Activated naive CD8-positive, alpha-beta T cell treated with anti-CD3 and anti-CD28 coated beads for 36 hours (primary cell): ENCODE measurements at regions not wholly inside any gene's neighbourhood (a gene's known extent, or its start where the extent isn't known, plus 50 kb on each side); places are given as distances from the start of the nearest gene placed in this dataset.

ENCODE experiments used
- DNase-seq: peaks from one replicate; pipeline ENCODE4 v3.0.0; 2021
- H3K27ac Mint-ChIP-seq: one replicate; pipeline ENCODE4 v1.8.0; 2022; ENCODE audit warnings: mild to moderate bottlenecking, moderate library complexity, mixed read lengths
- H3K27me3 Mint-ChIP-seq: one replicate; pipeline ENCODE4 v1.8.0; 2022; ENCODE audit warnings: mild to moderate bottlenecking, mixed read lengths
- H3K36me3 Mint-ChIP-seq: one replicate; pipeline ENCODE4 v1.8.0; 2021; ENCODE audit warnings: mild to moderate bottlenecking, mixed read lengths
- H3K4me1 Mint-ChIP-seq: one replicate; pipeline ENCODE4 v1.8.0; 2021; ENCODE audit warnings: mixed read lengths
- H3K4me3 Mint-ChIP-seq: one replicate; pipeline ENCODE4 v1.8.0; 2022; ENCODE audit warnings: mild to moderate bottlenecking, moderate library complexity, mixed read lengths
- H3K9me3 Mint-ChIP-seq: one replicate; pipeline ENCODE4 v1.8.0; 2022; ENCODE audit warnings: mixed read lengths

DNA sequence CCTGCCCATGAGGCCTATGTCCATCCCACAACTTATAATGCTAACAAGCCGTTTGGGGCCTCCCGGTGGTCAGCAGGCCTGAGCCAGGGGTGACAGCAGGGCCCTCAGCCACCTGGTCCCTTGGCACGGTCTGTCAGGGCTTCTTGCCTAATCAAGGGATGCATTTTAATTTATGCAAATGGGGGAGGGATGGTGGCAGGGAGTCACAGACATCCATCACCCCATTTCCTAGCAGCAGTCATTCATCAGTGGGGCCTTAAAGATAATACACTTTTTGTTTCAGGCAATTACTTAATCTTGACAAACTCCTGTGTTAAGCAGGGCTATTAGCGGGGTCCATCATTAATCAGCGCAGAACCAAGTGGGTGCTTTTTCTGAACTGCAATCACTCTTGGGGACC lies 174.5 kb downstream of the GLI2 start:
- Mint-ChIP-seq H3K4me3 (no peak overlapping the region), H3K36me3 (no peaks in the 10 kb centered on the region), H3K27ac (no peak overlapping the region), H3K9me3 (no peaks in the 10 kb centered on the region), H3K4me1 (no peaks in the 10 kb centered on the region), H3K27me3 (no peaks in the 10 kb centered on the region)
- no peak for DNase-seq

DNA sequence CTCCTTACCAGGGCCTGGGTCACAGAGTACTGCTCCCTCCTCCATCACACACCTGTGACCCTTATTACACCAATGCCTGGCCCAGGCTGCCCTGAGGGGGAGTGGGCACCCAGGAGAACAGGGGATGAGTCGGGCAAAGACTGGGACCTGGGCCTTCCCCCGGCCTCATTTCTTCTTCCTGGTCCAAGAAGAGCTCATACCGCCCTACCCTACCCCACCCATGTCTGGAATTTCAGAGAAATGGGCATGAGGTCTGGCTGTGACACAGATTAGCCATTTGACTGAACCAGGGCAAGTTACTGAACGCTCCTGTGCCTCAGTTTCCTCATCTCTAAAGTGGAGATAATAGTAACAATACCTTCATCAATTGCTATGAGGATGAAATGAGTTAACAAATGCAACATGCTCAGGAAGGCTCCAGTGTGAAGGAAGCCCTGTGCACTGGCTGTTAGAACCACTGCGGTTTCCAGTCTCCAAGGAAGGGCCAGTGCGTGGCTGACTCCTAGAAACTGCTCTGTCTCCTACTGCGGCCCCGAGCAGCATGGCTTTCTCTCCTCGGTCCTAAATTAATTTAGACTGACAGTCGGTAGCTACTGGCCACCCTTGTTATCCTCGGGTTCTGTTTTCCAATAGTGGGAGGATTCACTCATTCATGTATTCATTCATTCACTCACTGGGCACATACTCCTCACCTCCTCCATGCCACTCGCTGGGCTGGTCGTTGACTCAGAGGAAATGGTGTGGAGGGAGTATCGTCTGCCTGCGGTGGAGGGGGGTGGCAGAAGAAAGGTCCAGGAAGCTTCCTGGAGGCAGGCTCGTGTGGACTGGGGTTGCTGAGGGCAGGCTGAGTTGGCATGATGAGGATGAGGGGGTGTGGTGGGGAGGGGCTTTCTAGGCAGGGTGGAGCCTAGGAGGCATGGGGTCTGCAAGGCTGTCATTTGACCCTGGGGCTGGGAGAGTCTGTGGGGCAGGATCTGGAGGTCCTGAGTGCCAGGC lies 175.6 kb downstream of the GLI2 start:
- Mint-ChIP-seq H3K4me3 (no peak overlapping the region), H3K27ac (no peak overlapping the region), H3K9me3 (no peaks in the 10 kb centered on the region), H3K27me3 (no peaks in the 10 kb centered on the region), H3K4me1 (no peaks in the 10 kb centered on the region), H3K36me3 (no peaks in the 10 kb centered on the region)
- DNase-seq: no peak

DNA sequence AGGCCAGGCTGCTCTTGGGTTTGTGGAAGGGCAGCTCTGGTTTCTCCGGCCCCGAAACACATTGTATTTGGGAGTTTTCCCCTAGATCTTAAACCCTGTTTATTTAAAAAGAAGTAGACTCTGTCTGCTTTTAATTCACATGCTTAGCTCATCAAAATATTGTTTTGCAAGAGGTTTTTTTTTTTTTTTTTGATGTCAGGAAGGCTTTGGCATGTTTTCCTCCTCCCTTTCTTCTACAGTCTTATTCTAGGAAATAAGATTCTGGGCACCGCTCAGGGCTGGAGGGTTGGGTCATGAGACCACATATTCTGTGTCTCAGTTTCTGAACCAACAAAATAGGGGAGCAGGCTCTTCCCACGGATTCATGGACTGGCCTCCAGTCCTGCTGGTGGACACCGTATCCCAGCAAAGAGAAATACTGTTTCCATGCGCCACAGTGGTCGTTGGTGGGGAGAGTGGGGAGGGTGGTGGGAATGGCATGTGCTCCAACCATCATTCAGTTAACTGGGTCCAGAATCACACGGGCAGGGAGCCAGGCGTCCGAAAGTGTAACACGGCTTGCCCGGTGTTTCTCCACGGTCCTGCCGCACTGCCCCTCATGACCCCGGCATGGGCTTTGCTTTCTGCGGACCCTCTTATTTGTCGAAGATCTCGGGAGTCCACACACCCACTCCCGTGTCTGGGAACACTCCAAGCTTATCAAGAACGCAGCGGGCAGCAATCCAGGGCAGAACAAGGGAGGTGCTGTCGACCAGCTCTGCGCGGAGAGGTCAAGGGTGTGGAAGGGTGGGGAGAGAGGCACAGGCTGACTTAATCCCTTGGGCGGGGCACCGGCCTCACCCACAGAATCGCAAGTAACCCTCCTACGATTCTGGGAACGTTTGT lies 176.7 kb downstream of the GLI2 start:
- no peak for DNase-seq
- no peak overlapping the region for H3K4me3 Mint-ChIP-seq
- no peak overlapping the region for H3K27ac Mint-ChIP-seq
- no peaks in the 10 kb centered on the region for H3K27me3 Mint-ChIP-seq
- no peaks in the 10 kb centered on the region for H3K9me3 Mint-ChIP-seq
- no peaks in the 10 kb centered on the region for H3K36me3 Mint-ChIP-seq
- H3K4me1 Mint-ChIP-seq: no peaks in the 10 kb centered on the region

DNA sequence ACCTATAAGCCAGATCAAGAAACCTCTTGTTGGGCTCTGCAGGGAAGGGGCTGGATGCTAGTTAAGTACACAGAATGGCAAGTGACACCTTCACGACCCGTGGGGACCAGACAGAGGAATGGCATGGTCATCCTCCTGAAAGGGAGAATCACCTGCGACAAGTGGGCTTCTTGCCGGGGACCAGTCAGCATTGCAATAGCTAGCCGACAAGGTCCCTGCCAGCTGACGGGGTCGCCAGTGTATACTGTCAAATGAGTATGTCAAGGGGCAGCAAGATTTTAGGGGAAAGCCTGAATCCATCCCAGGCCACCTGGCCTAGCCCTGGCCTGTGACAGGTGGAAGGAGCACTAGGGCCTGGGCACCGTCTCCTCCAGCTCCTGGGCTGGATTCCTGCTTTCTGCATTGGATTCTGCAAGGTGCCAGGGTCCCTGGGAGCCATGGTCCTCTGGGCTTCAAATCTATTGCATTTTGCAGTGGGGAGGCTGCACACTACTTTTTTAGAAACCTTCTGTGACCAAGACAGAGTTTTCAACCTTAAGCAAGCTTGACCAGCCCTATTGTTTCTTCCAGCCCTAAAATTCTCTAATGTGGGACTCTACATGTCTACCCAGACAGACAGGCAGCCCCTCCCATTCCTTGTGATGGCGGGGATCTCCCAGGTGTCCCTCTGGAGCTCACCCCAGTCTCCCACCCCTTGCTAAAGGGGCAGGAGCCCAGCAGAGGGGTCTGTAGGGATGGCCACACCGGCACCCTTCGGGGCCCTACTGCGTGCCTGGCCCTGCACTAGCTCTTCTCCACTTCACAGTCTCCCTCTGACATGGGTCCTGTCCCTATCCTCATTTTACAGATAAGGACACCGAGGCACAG lies 178.5 kb downstream of the GLI2 start:
- no peaks in the 10 kb centered on the region for H3K9me3 Mint-ChIP-seq
- no peaks in the 10 kb centered on the region for H3K36me3 Mint-ChIP-seq
- H3K27me3 Mint-ChIP-seq: no peaks in the 10 kb centered on the region
- no peaks in the 10 kb centered on the region for H3K4me1 Mint-ChIP-seq
- no peak overlapping the region for H3K27ac Mint-ChIP-seq
- DNase-seq: no peak
- H3K4me3 Mint-ChIP-seq: no peak overlapping the region

DNA sequence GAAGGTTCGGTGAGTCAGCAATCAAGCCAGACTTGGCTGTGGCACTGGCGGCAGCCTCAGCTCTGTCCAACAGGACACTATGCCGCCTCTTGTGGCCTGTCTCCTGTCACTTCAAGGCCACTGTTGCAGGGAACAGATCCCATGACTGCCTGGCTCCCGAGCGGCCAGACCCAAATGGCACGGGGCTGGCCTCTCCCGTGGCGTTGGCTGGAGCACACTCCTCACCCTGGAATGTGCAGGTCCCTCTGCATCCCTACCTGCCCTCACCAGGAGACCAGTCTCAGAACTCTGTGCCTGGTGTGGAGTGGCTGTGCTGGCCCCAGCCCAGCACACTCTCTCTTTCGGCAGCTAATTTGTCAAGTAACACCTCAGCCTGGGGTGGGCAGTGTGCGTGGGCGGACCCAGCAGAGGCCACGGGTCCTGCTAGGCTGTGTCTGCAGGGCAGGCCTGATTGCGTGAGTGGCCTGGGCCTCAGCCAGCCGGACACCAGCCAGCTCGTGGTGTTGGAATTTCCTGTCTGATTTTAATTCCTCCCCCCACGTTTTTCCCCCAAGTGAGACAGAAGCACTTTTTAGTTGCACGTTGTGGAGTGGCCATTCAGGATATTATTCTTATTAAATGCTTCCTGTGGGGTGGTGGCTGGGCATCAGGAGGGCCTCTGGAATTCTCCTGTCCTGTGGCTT lies 179.3 kb downstream of the GLI2 start:
- Mint-ChIP-seq H3K27ac (no peak overlapping the region), H3K9me3 (no peaks in the 10 kb centered on the region), H3K36me3 (no peaks in the 10 kb centered on the region), H3K27me3 (no peaks in the 10 kb centered on the region), H3K4me3 (no peak overlapping the region), H3K4me1 (no peaks in the 10 kb centered on the region)
- DNase-seq: no peak

DNA sequence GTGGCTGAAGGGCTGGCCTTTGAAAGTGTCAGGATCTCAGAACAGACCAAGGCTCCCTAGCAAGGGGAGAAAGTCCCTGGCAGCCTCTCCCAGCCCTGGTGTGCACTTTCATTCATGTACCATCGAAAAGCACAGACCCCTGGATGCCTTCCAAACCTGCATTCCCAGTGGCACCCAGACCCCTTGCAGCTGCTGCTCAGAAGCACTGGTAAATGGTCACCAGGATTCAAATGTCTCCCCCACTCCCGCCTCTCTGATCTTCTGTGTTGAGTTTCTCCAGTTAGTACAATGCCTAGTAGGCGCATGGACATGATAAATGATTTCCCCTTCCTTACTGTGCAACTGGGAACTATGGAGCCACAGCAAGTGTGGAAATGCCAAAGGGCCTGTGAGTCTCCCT lies 180.0 kb downstream of the GLI2 start:
- Mint-ChIP-seq H3K4me3 (no peak overlapping the region), H3K27me3 (no peaks in the 10 kb centered on the region), H3K27ac (no peak overlapping the region), H3K4me1 (no peaks in the 10 kb centered on the region), H3K9me3 (no peaks in the 10 kb centered on the region), H3K36me3 (no peaks in the 10 kb centered on the region)
- no peak for DNase-seq

DNA sequence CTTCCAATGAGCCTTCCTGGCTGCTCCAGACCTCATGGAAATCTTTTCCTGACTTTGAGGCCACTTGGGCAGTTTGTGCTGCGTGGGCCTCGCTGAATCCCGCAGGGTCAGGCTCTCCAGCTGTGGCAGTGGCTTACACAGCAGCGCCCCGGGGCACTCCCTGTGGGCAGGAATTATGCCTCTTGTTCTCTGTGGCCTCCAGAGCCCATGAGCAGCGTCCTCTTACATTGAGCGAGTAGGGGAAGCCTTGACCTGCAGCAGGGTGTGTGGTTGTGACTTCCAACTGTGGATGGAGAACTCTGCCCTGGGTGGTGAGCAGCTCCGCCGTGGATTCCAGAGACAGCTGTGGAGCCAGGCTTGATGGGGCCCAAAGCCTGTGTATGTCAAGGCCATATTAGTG lies 180.8 kb downstream of the GLI2 start:
- no peaks in the 10 kb centered on the region for H3K4me1 Mint-ChIP-seq
- no peak overlapping the region for H3K27ac Mint-ChIP-seq
- H3K27me3 Mint-ChIP-seq: no peaks in the 10 kb centered on the region
- H3K9me3 Mint-ChIP-seq: no peaks in the 10 kb centered on the region
- no peaks in the 10 kb centered on the region for H3K36me3 Mint-ChIP-seq
- no peak for DNase-seq
- no peak overlapping the region for H3K4me3 Mint-ChIP-seq

DNA sequence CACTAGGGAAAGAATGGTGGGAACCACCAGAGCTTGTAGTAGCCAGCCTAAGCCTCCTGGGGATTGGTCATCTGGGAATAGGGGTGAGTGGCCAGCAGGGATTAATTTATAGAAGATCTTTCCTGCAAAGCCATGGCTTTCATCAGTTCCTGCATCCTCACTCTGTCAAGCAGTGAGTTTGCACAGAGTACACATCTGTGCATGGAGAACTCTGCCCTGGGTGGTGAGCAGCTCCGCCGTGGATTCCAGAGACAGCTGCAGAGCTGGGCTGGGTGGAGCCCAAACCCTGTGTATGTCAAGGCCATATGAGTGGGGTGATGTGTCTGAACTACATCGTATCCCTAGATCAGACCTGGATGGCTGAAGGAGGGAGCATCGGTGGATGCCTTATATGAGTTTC lies 182.2 kb downstream of the GLI2 start:
- no peak for DNase-seq
- Mint-ChIP-seq H3K4me3 (no peak overlapping the region), H3K4me1 (no peaks in the 10 kb centered on the region), H3K27me3 (no peaks in the 10 kb centered on the region), H3K36me3 (no peaks in the 10 kb centered on the region), H3K27ac (no peak overlapping the region), H3K9me3 (no peaks in the 10 kb centered on the region)

DNA sequence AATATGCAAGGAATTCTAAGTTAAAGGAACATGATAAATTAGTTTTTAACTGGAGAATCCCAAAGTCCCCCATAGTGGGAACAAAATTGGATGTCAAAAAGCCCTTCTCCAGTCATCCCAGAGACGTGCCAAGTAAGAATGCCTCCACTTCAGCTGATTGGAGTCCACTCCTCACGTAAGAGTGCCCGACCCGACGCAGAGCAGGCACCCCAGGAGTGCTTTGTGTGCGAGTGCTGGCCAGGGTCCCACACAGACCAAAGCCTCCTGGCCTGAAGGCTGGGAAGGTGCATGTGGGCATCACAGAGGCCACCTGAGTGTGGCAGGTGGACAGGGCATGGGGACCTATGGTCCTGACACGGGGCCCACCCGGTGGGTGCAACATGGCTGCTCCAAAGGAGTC lies 183.5 kb downstream of the GLI2 start:
- DNase-seq: no peak
- no peak overlapping the region for H3K27ac Mint-ChIP-seq
- H3K9me3 Mint-ChIP-seq: no peaks in the 10 kb centered on the region
- no peak overlapping the region for H3K4me3 Mint-ChIP-seq
- H3K36me3 Mint-ChIP-seq: no peaks in the 10 kb centered on the region
- H3K27me3 Mint-ChIP-seq: no peaks in the 10 kb centered on the region
- H3K4me1 Mint-ChIP-seq: no peaks in the 10 kb centered on the region

DNA sequence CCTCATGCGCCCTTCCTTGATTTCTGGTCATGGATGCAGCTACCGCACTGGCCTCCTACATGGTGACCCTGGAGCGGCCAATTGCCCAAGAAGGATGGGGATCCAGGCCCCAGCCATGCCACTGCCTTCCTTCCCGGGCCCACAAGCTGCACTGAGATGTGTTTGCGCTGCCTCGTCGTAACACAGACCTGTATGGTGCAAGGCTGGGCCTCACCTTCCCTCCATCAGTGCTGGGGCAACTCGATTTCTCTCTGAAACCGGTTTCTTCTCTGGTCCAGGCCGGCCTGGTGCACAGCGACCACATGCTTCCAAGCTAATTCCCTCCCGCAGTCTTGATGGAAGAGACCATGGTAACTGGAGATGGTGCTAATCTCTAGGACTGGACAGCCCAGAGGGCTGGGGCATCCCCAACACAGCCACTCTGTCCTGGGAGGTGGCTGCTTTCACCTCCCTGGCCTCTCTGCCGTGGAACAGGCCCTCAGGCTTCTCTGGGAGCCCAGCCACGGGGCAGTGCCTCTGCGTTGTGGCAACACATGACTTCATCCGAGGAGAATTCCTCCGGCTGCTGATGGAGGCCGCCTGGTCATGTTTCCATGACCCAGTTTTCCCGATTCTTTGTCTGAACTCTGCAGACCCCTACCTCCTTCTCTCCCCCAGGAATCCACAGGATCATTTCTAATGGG lies 184.2 kb downstream of the GLI2 start:
- H3K27me3 Mint-ChIP-seq: no peaks in the 10 kb centered on the region
- DNase-seq: no peak
- no peak overlapping the region for H3K4me3 Mint-ChIP-seq
- no peaks in the 10 kb centered on the region for H3K4me1 Mint-ChIP-seq
- H3K36me3 Mint-ChIP-seq: no peaks in the 10 kb centered on the region
- H3K27ac Mint-ChIP-seq: no peak overlapping the region
- H3K9me3 Mint-ChIP-seq: no peaks in the 10 kb centered on the region

DNA sequence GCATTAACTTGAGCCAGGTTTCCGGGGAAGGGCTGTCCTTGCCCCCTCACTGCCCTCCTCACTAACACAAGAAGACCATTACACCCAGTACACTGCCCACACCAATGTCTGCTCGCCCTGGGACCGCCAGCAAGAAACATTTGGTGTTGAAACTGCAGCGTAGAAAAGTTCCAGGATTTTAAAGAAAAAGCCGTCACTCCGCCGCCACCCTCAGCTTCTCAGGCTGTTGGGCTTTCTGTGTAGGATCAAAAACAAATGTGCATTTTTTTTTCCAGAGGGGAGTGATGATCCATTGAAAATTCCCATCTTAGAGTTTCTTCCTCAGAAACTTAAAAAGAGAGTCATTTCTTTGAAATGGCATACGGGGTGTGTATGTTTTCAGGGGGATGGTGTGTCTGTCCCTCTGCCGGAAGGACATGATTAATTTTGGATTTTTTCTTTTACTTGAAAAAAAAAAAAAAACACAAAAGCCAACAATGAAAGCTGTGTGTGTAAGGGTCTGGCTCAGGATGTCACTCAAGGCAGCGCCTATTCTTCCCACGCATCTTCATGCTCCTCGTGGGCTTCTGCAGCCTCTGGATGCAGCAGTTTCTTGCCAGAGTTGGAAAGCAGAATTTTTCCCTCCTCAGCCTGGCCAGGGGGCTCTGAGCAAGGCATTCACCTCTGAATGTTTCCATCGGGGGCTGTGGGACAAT lies 184.9 kb downstream of the GLI2 start:
- Mint-ChIP-seq H3K27me3 (no peaks in the 10 kb centered on the region), H3K36me3 (no peaks in the 10 kb centered on the region), H3K4me1 (no peaks in the 10 kb centered on the region), H3K9me3 (no peaks in the 10 kb centered on the region), H3K27ac (no peak overlapping the region), H3K4me3 (no peak overlapping the region)
- no peak for DNase-seq

DNA sequence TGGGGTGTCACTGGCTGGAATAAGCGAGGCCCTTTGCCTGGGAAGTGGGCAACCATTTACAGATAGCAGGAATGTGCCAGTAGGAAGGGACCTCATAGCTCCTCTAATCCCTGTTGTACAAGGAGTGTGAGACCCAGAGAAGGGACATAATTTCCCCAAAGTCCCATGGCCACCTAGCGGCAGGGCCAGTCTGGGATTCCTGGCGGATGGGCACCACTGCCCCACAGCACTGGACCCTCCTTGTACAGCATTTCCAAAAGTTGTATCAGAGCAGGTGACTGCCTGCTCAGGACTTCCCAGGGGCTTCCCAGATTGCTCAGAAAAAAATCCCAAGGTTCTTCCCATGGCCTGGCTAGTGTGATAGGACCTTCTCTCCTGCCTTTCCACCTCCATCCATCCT lies 185.8 kb downstream of the GLI2 start:
- Mint-ChIP-seq H3K36me3 (no peaks in the 10 kb centered on the region), H3K27ac (no peak overlapping the region), H3K4me3 (no peak overlapping the region), H3K9me3 (no peaks in the 10 kb centered on the region), H3K4me1 (no peaks in the 10 kb centered on the region), H3K27me3 (no peaks in the 10 kb centered on the region)
- no peak for DNase-seq

DNA sequence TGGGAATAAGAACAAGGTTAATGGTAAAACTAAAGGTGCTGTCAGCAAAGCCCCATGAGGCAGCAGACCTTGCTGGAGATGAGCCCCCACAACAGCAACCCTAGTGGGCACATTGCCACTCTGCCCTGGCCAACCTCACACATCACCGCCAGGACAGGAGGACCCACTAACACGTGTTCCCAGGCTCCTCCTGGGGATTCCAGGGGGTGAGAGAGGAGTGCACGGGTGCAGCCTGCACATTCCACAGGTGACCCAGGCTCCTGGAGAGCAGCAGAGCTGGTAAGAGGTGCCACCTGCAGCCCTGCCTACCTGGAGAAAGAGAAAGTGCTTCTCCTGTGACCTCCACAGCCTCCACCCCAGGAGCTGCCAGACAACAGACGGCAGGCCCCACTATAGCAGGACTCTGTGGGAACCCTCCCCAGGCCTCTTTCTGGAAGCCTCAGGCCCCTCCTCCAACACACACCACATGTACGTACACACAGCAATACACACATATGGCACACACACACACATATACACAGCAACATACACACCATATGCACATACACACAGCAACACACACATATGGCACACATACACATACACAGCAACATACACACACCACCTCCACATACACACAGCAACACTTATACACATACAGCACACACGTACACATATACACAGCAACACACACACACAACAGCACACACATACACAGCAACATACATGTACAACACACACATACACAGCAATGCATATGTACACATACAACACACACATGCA lies 187.1 kb downstream of the GLI2 start:
- H3K4me3 Mint-ChIP-seq: no peak overlapping the region
- no peaks in the 10 kb centered on the region for H3K27me3 Mint-ChIP-seq
- no peak for DNase-seq
- H3K4me1 Mint-ChIP-seq: no peaks in the 10 kb centered on the region
- no peaks in the 10 kb centered on the region for H3K9me3 Mint-ChIP-seq
- H3K36me3 Mint-ChIP-seq: no peaks in the 10 kb centered on the region
- no peak overlapping the region for H3K27ac Mint-ChIP-seq
